GM12874 (cell line): ENCODE measurements at regions not wholly inside any gene's neighbourhood (a gene's known extent, or its start where the extent isn't known, plus 50 kb on each side); places are given as distances from the start of the nearest gene placed in this dataset.

ENCODE experiments used
- CTCF ChIP-seq: IDR thresholded peaks from 2 replicates; pipeline ENCODE4 v1.5.1; 2011; ENCODE audit warnings: low read depth, mild to moderate bottlenecking, control low read depth, low read length, moderate library complexity; ENCODE audit not compliant: insufficient read depth

- TF ChIP-seq CTCF = no peak
Measured at GRCh38 chr7:69412331-69413146, 185.7 kb upstream of the AUTS2 start.

GRCh38 chr7:69414555-69414954 lies 183.7 kb upstream of the AUTS2 start:
- no peak for TF ChIP-seq CTCF

GRCh38 chr7:69418869-69419670 lies 179.2 kb upstream of the AUTS2 start:
- no peak for TF ChIP-seq CTCF

GRCh38 chr7:69419934-69420333 lies 178.3 kb upstream of the AUTS2 start:
- no peak for TF ChIP-seq CTCF

- no peak for TF ChIP-seq CTCF
Measured at GRCh38 chr7:69422574-69422985, 175.7 kb upstream of the AUTS2 start.

- no peak for TF ChIP-seq CTCF
Measured at GRCh38 chr7:69426705-69427104, 171.6 kb upstream of the AUTS2 start.

- no peak for TF ChIP-seq CTCF
Measured at GRCh38 chr7:69428089-69428488, 170.2 kb upstream of the AUTS2 start.
